ENCODE measurements at regions not wholly inside any gene's neighbourhood (a gene's known extent, or its start where the extent isn't known, plus 50 kb on each side); places are given as distances from the start of the nearest gene placed in this dataset.

DNA sequence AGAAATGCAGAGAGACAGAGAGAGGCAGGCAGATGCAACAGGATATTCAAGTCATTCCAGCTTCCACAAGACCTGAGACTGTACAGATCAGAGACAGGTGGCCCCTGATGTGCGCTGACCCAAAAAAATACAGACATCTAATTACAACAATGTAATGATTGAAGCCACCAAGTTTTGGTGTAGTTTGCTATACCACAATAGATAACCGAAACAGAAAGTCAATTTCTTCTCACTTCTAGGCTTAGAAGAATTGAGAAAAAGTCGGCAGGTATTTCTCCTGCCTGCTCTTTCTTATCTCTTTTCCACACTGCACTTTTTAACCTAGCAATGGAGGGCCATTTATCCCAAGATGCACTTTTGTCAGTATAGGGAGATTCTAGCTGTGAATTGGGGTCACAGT is 949.2 kb downstream of the CDH11 start:
- no peaks in the 10 kb centered on the region for H3K4me1 Mint-ChIP-seq (ENCODE audit: unreplicated experiment)
- peaks cover 2% of the 10 kb centered on the region for H3K36me3 Mint-ChIP-seq (ENCODE audit: unreplicated experiment)
- peaks cover 6% of the 10 kb centered on the region for H3K9me3 Mint-ChIP-seq (ENCODE audit: unreplicated experiment)
- H3K27ac Mint-ChIP-seq (ENCODE audit: unreplicated experiment), result no peak overlapping the region
- H3K27me3 Mint-ChIP-seq (ENCODE audit: unreplicated experiment), result peaks cover 4% of the 10 kb centered on the region
- no peak for DNase-seq (ENCODE audit: extremely low spot score, unreplicated experiment)
- no peak overlapping the region for H3K4me3 Mint-ChIP-seq (ENCODE audit: unreplicated experiment)
- no peak for TF ChIP-seq CTCF (IDR thresholded peaks at IDR 0.05)

- no peaks in the 10 kb centered on the region for H3K4me1 Mint-ChIP-seq (ENCODE audit: unreplicated experiment)
- no peak overlapping the region for H3K27ac Mint-ChIP-seq (ENCODE audit: unreplicated experiment)
- H3K36me3 Mint-ChIP-seq (ENCODE audit: unreplicated experiment), result no peaks in the 10 kb centered on the region
- peaks cover 1% of the 10 kb centered on the region for H3K9me3 Mint-ChIP-seq (ENCODE audit: unreplicated experiment)
- H3K27me3 Mint-ChIP-seq (ENCODE audit: unreplicated experiment), result peaks cover 4% of the 10 kb centered on the region
- H3K4me3 Mint-ChIP-seq (ENCODE audit: unreplicated experiment), result no peak overlapping the region
- no peak for DNase-seq (ENCODE audit: extremely low spot score, unreplicated experiment)
- TF ChIP-seq CTCF (IDR thresholded peaks at IDR 0.05), result no peak
Observed at GRCh38 chr16:64172226-64172625, 949.6 kb downstream of the CDH11 start.

DNA sequence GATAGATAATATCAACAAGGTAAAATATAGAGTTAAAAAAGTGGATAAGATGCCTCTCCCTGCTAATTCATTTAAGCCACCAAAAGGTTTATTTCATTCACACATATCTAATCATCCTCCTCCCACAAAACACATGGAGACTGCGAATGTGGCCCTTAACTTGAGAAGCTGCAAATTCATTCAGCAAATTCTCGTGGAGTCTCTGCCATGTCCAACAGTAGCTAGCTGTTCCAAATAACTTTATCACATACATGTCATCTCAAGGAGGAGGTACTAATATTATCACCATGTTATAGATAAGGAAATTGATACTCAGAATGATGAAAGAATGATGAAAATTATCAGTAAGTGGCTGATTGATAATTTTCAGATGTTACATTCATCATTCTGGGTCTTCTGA is 950.2 kb downstream of the CDH11 start:
- TF ChIP-seq CTCF (IDR thresholded peaks at IDR 0.05), result no peak
- DNase-seq (ENCODE audit: extremely low spot score, unreplicated experiment), result no peak
- Mint-ChIP-seq H3K27ac (ENCODE audit: unreplicated experiment) (no peak overlapping the region), H3K9me3 (ENCODE audit: unreplicated experiment) (no peaks in the 10 kb centered on the region), H3K4me3 (ENCODE audit: unreplicated experiment) (no peak overlapping the region), H3K27me3 (ENCODE audit: unreplicated experiment) (peaks cover 4% of the 10 kb centered on the region), H3K36me3 (ENCODE audit: unreplicated experiment) (no peaks in the 10 kb centered on the region), H3K4me1 (ENCODE audit: unreplicated experiment) (no peaks in the 10 kb centered on the region)

GRCh38 chr16:64168371-64168770 is 953.5 kb downstream of the CDH11 start:
- Mint-ChIP-seq H3K27me3 (ENCODE audit: unreplicated experiment) (peaks cover 4% of the 10 kb centered on the region), H3K9me3 (ENCODE audit: unreplicated experiment) (no peaks in the 10 kb centered on the region), H3K36me3 (ENCODE audit: unreplicated experiment) (no peaks in the 10 kb centered on the region), H3K27ac (ENCODE audit: unreplicated experiment) (no peak overlapping the region), H3K4me1 (ENCODE audit: unreplicated experiment) (peaks cover 13% of the 10 kb centered on the region), H3K4me3 (ENCODE audit: unreplicated experiment) (no peak overlapping the region)
- no peak for TF ChIP-seq CTCF (IDR thresholded peaks at IDR 0.05)
- DNase-seq (ENCODE audit: extremely low spot score, unreplicated experiment), result no peak

GRCh38 chr16:64167936-64168335 is 953.9 kb downstream of the CDH11 start:
- H3K27ac Mint-ChIP-seq (ENCODE audit: unreplicated experiment), result no peak overlapping the region
- H3K27me3 Mint-ChIP-seq (ENCODE audit: unreplicated experiment), result peaks cover 4% of the 10 kb centered on the region
- TF ChIP-seq CTCF (IDR thresholded peaks at IDR 0.05), result no peak
- no peak overlapping the region for H3K4me3 Mint-ChIP-seq (ENCODE audit: unreplicated experiment)
- no peaks in the 10 kb centered on the region for H3K9me3 Mint-ChIP-seq (ENCODE audit: unreplicated experiment)
- H3K4me1 Mint-ChIP-seq (ENCODE audit: unreplicated experiment), result peaks cover 17% of the 10 kb centered on the region
- no peaks in the 10 kb centered on the region for H3K36me3 Mint-ChIP-seq (ENCODE audit: unreplicated experiment)
- no peak for DNase-seq (ENCODE audit: extremely low spot score, unreplicated experiment)
